ENCODE measurements at regions not wholly inside any gene's neighbourhood (a gene's known extent, or its start where the extent isn't known, plus 50 kb on each side); places are given as distances from the start of the nearest gene placed in this dataset.
"Not testable (repeated sequence)": the region's sequence is repeated elsewhere in the genome, so short reads cannot be mapped to it uniquely, and the experiment has no call there.

DNA sequence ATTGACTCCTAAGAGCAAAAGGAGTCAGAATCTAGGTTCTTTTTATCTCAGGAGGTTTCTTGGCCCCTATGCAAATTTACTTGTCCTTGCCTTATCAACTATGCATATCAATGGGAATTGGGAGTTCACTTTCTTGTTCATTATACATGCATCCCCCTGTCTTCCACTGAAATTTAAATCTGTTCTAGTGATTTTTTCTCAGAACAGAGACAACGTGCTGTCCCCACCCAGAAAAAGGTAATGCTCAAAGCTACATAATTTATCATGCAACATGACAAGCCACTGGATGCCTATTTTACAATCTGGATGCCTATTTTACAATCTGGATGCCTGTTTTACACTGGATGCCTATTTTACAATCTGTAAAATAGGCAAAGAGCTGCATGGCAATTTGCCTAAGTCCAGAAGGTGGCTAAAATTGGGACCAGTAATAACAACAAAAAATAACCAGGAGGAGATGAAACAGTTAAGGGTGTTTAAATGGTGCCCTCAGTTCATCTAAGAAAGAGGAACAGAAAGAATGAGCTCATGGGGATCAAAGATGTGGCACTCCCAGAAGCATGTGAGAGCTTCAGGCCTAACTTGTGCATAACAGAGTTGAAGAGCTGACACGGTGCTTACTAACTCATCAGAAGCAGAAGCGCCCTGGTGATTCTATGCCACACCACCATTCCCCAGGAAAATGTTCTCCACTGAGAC is 537.8 kb upstream of the BOD1L1 start:
- Histone ChIP-seq H3K36me3 (no peaks in the 10 kb centered on the region), H3K4me3 (no peak overlapping the region), H3K9me3 (no peaks in the 10 kb centered on the region), H3K27ac (no peak overlapping the region), H3K27me3 (no peaks in the 10 kb centered on the region), H3K4me1 (peaks cover 0 to 9% (median 3%) of the 10 kb centered on the region in 4 donors)
- WGBS (ENCODE audit: insufficient coverage, low coverage, low lambda C conversion rate, missing lambda C conversion rate), result 83% methylated on average over 3 of the region's 3 CpGs
- DNase-seq, result no peak
- intact Hi-C loops (cut with DNase I), result no loop called here
- TF ChIP-seq, protein P1, sequence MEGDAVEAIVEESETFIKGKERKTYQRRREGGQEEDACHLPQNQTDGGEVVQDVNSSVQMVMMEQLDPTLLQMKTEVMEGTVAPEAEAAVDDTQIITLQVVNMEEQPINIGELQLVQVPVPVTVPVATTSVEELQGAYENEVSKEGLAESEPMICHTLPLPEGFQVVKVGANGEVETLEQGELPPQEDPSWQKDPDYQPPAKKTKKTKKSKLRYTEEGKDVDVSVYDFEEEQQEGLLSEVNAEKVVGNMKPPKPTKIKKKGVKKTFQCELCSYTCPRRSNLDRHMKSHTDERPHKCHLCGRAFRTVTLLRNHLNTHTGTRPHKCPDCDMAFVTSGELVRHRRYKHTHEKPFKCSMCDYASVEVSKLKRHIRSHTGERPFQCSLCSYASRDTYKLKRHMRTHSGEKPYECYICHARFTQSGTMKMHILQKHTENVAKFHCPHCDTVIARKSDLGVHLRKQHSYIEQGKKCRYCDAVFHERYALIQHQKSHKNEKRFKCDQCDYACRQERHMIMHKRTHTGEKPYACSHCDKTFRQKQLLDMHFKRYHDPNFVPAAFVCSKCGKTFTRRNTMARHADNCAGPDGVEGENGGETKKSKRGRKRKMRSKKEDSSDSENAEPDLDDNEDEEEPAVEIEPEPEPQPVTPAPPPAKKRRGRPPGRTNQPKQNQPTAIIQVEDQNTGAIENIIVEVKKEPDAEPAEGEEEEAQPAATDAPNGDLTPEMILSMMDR (IDR thresholded peaks at IDR 0.05), result no peak
- no peak for TF ChIP-seq POLR2A (IDR thresholded peaks at IDR 0.05)
- peak; percentile 25 to 61 (median 42) for ATAC-seq

DNA sequence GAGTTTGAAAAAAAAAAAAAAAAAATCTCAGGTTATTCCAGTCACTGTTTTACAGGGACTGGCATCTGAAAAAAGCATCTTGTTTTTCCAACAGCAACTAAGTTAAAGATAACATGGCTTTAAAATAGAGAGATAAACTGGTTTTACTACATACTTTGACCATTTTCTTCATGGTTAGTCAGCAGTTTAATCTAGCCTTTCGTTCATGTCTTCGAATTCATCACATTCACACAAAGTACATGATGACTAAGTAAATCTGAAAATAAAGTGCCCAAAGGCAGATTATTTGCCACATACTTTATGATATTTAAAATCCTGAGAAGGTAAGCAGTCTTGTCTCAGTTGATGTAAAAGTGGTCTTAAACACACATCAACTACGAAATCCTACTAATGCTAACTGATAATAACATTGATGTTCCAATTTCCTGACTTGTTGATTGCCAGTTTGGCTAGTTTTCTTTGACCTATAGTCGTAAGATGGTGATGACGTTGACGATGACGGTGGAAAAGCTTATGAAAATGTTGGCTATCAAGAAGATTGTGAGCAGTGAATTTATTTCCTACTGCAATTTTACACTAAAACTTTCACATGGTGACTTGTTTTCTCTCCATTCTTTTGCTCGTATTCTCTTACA is 540.5 kb upstream of the BOD1L1 start:
- TF ChIP-seq, protein P1 (IDR thresholded peaks at IDR 0.05), result no peak
- intact Hi-C loops (cut with DNase I), result no loop called here
- Histone ChIP-seq H3K4me3 (no peak overlapping the region), H3K27me3 (no peaks in the 10 kb centered on the region), H3K36me3 (no peaks in the 10 kb centered on the region), H3K9me3 (no peaks in the 10 kb centered on the region), H3K4me1 (peaks cover 0 to 9% (median 3%) of the 10 kb centered on the region in 4 donors), H3K27ac (no peak overlapping the region)
- DNase-seq (no peak), ATAC-seq (no peak)
- WGBS (ENCODE audit: insufficient coverage, low coverage, low lambda C conversion rate, missing lambda C conversion rate), result 73% methylated on average over 8 of the region's 8 CpGs

DNA sequence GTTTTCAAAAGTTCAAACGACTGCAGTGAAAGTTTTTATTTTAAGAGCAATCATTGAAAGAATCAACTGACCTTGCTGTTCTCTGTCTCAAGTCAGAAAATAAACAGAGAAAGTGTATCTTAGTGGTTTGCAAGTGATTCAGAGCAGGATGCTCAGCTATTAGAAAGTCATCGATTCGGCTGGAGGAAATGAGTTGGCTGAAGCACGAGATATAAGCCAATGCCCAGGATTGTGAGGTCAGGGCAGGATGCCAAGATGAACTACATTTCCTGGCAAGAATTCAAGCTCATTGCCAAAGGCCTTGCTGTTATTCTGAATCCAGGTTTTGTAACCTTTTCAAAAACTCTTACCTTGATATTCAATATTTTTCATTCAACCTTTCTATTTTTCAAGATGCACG is 541.4 kb upstream of the BOD1L1 start:
- peak; percentile 67 to 94 (median 86) for ATAC-seq
- DNase-seq, result peak; percentile 52 to 79 (median 63)
- Histone ChIP-seq H3K4me3 (no peak overlapping the region), H3K4me1 (peaks cover 0 to 9% (median 3%) of the 10 kb centered on the region in 4 donors), H3K27me3 (no peaks in the 10 kb centered on the region), H3K27ac (no peak overlapping the region), H3K36me3 (no peaks in the 10 kb centered on the region), H3K9me3 (no peaks in the 10 kb centered on the region)
- no peak for TF ChIP-seq POLR2A (IDR thresholded peaks at IDR 0.05)
- TF ChIP-seq, protein P1 (IDR thresholded peaks at IDR 0.05), result no peak
- 6% methylated on average over 5 of the region's 5 CpGs for WGBS (ENCODE audit: insufficient coverage, low coverage, low lambda C conversion rate, missing lambda C conversion rate)
- intact Hi-C loops (cut with DNase I), result no loop called here

DNA sequence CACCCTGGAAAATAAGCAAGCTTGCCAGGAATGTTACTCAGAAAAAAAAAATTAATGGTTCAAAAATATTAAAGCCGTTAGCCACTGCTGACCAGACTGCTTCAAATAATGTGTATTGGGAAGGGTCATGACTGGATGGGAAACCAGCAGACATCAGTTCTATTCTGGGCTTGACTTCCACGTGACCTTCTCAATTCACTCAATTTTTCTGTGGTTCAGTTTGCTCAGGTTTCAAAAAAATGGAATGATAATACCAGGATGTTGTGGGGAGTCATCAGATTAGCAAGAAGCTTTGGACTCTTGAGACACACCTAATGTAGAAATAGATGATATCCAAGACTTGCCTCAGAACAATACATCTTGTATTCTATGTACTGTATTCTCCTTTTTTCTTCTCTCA is 541.9 kb upstream of the BOD1L1 start:
- H3K27me3 ChIP-seq, result no peaks in the 10 kb centered on the region
- H3K4me3 ChIP-seq, result no peak overlapping the region
- H3K36me3 ChIP-seq, result no peaks in the 10 kb centered on the region
- intact Hi-C loops (cut with DNase I), result no loop called here
- no peak for DNase-seq
- TF ChIP-seq, protein P1 (IDR thresholded peaks at IDR 0.05), result no peak
- no peak for TF ChIP-seq POLR2A (IDR thresholded peaks at IDR 0.05)
- ATAC-seq, result no peak
- no peak overlapping the region for H3K27ac ChIP-seq
- H3K4me1 ChIP-seq, result peaks cover 0 to 9% (median 3%) of the 10 kb centered on the region in 4 donors
- no peaks in the 10 kb centered on the region for H3K9me3 ChIP-seq
- WGBS (ENCODE audit: insufficient coverage, low coverage, low lambda C conversion rate, missing lambda C conversion rate), result 35% methylated on average over 2 of the region's 2 CpGs

DNA sequence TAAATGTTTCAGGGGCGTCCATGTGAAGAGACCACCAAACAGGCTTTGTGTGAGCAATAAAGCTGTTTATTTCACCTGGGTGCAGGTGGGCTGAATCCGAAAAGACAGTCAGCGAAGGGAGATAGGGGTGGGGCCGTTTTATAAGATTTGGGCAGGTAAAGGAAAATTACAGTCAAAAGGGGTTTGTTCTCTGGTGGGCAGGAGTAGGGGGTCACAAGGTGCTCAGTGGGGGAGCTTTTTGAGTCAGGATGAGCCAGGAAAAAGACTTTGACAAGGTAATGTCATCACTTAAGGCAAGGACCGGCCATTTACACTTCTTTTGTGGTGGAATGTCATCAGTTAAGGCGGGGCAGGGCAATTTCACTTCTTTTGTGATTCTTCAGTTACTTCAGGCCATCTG is 542.4 kb upstream of the BOD1L1 start:
- H3K27ac ChIP-seq; H3K4me1 ChIP-seq; ATAC-seq; H3K9me3 ChIP-seq; H3K4me3 ChIP-seq; intact Hi-C loops (cut with DNase I); H3K27me3 ChIP-seq; DNase-seq; H3K36me3 ChIP-seq: not testable (repeated sequence)
- WGBS (ENCODE audit: insufficient coverage, low coverage, low lambda C conversion rate, missing lambda C conversion rate), result 91% methylated on average over 6 of the region's 6 CpGs
